PC-3 (cell line): ENCODE measurements at regions not wholly inside any gene's neighbourhood (a gene's known extent, or its start where the extent isn't known, plus 50 kb on each side); places are given as distances from the start of the nearest gene placed in this dataset.
"Not testable (repeated sequence)": the region's sequence is repeated elsewhere in the genome, so short reads cannot be mapped to it uniquely, and the experiment has no call there.

Experiments
- ATAC-seq: fragments of 200-7000 bp; cut with Tn5 transposase; 2 replicates; pipeline ENCODE4 v1.9.1; 2020; ENCODE audit warnings: mild to moderate bottlenecking, moderate library complexity
- BruUV-seq: library from RNA; stranded (reverse); fragments of 400-500 nt; replicated peaks from 2 replicates; lab custom pipeline; 2021; lab: Mats Ljungman, UMichigan
- CTCF ChIA-PET: fragments of 300-600 bp; sonication (Branson Sonifier 250); formaldehyde crosslinking; loops from one replicate; lab custom pipeline; 2022; ENCODE audit warnings: antibody characterized with exemption; lab: Charles Lee
- POLR2A ChIA-PET: fragments of 300-600 bp; sonication (Branson Sonifier 250); formaldehyde crosslinking; loops from one replicate; lab custom pipeline; 2022; ENCODE audit warnings: antibody characterized with exemption; ENCODE audit not compliant: unreplicated experiment; lab: Charles Lee
- DNase-seq: peaks from one replicate; pipeline ENCODE4 v3.0.0-alpha.2; 2015
- H2AFZ ChIP-seq: fragments of 300-600 bp; sonication (generic); 2 replicates; pipeline ENCODE4 v1.6.0; 2016; ENCODE audit warnings: antibody characterized with exemption, low read length
- H3F3A ChIP-seq: fragments of 300-600 bp; sonication (generic); one replicate; pipeline ENCODE4 v1.6.0; 2017; ENCODE audit warnings: antibody characterized with exemption, low read length, control low read depth, mild to moderate bottlenecking; ENCODE audit not compliant: unreplicated experiment
- H3K27ac ChIP-seq: fragments of 300-600 bp; sonication (generic); 2 replicates; pipeline ENCODE4 v1.5.1; 2016; ENCODE audit warnings: mild to moderate bottlenecking, low read length
- H3K27me3 ChIP-seq: fragments of 300-600 bp; sonication (generic); 2 replicates; pipeline ENCODE4 v1.6.1; 2016; ENCODE audit warnings: low read length, mixed read lengths
- H3K36me3 ChIP-seq: fragments of 300-600 bp; sonication (generic); 2 replicates; pipeline ENCODE4 v1.6.1; 2016; ENCODE audit warnings: low read depth, mixed run types, low read length, mixed read lengths
- H3K4me1 ChIP-seq: fragments of 300-600 bp; sonication (generic); 2 replicates; pipeline ENCODE4 v1.5.1; 2016; ENCODE audit warnings: low read length; ENCODE audit not compliant: insufficient read depth
- H3K4me2 ChIP-seq: fragments of 300-600 bp; sonication (generic); 2 replicates; pipeline ENCODE4 v1.6.0; 2016; ENCODE audit warnings: low read length
- H3K4me3 ChIP-seq: fragments of 300-600 bp; sonication (generic); 2 replicates; pipeline ENCODE4 v1.5.1; 2016; ENCODE audit warnings: mild to moderate bottlenecking, low read length, mixed read lengths
- H3K79me2 ChIP-seq: fragments of 300-600 bp; sonication (generic); 2 replicates; pipeline ENCODE4 v1.6.1; 2017; ENCODE audit warnings: low read length, mixed read lengths
- H3K9ac ChIP-seq: fragments of 300-600 bp; sonication (generic); 2 replicates; pipeline ENCODE4 v1.6.0; 2016; ENCODE audit warnings: mild to moderate bottlenecking, low read length
- H3K9me2 ChIP-seq: fragments of 300-600 bp; sonication (generic); replicated peaks from 2 replicates; pipeline ENCODE4 v1.6.1; 2016; ENCODE audit warnings: mixed run types, low read length, mixed read lengths
- H3K9me3 ChIP-seq: fragments of 300-600 bp; sonication (generic); 2 replicates; pipeline ENCODE4 v1.6.1; 2016; ENCODE audit warnings: low read length, mixed read lengths
- H4K20me1 ChIP-seq: fragments of 300-600 bp; sonication (generic); 2 replicates; pipeline ENCODE4 v1.6.1; 2016; ENCODE audit warnings: low read length, mixed read lengths
- CTCF ChIP-seq: fragments of 300-600 bp; sonication (generic); conservative IDR thresholded peaks from 2 replicates; pipeline ENCODE4 v1.5.1; 2017; ENCODE audit warnings: antibody characterized with exemption, low read depth, mild to moderate bottlenecking, low read length
- EZH2 ChIP-seq: fragments of 300-600 bp; sonication (generic); IDR thresholded peaks from one replicate; pipeline ENCODE4 v1.6.1; 2017; ENCODE audit warnings: antibody characterized with exemption, mild to moderate bottlenecking, low read length; ENCODE audit not compliant: unreplicated experiment
- EZH2phosphoT487 ChIP-seq: fragments of 300-600 bp; sonication (generic); IDR thresholded peaks from 2 replicates; pipeline ENCODE4 v1.6.1; 2018; ENCODE audit warnings: mild to moderate bottlenecking, antibody characterized with exemption, low read length, borderline replicate concordance
- intact Hi-C: fragments of 100-400 bp; cut with micrococcal nuclease; formaldehyde crosslinking; loops from 2 replicates; pipeline ENCODE4 v1.9.0; 2023

DNA sequence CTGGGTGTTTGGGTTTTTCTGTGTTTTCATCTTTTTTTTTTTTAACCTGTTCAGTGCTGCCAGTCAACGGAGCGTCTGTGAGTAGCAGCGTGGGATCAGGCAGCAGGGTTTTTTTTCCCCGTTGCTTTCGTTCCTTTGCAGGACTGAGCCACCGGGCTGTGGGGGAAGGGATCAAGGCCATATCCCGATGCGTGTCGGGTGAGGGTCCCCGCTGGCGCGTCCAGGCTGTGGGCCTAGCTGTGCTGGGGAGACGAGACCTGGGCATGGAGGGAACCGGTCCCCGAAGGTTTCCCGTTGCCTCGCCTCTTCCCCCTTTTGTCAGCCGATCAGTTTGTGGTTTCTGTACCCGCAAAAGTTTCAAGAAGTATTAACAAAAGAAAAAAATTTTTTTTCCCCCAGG lies 218.1 kb downstream of the POTED start:
- H3K4me1 ChIP-seq, H3F3A ChIP-seq, H3K4me2 ChIP-seq, H4K20me1 ChIP-seq, H3K27ac ChIP-seq, intact Hi-C loops, ATAC-seq, H3K4me3 ChIP-seq, H2AFZ ChIP-seq, CTCF ChIA-PET, H3K9ac ChIP-seq, H3K9me3 ChIP-seq, H3K36me3 ChIP-seq, H3K9me2 ChIP-seq, POLR2A ChIA-PET, H3K79me2 ChIP-seq, H3K27me3 ChIP-seq, BruUV-seq, DNase-seq: not testable (repeated sequence)

GRCh38 chr21:13827201-13827600 lies 217.6 kb downstream of the POTED start:
- no peaks in the 10 kb centered on the region for H3F3A ChIP-seq
- H3K9me3 ChIP-seq = no peaks in the 10 kb centered on the region
- intact Hi-C loops = no loop called here
- TF ChIP-seq EZH2phosphoT487 (no peak), CTCF (no peak), EZH2 (no peak)
- H3K27me3 ChIP-seq = no peaks in the 10 kb centered on the region
- no TSS peak for BruUV-seq
- no peak overlapping the region for H3K4me2 ChIP-seq
- ChIA-PET POLR2A (no interaction called here), CTCF (no interaction called here)
- no peak overlapping the region for H3K9ac ChIP-seq
- no peak overlapping the region for H3K27ac ChIP-seq
- H3K4me1 ChIP-seq = no peaks in the 10 kb centered on the region
- no peaks in the 10 kb centered on the region for H3K36me3 ChIP-seq
- H2AFZ ChIP-seq = no peak overlapping the region
- H3K79me2 ChIP-seq = no peaks in the 10 kb centered on the region
- no peaks in the 10 kb centered on the region for H3K9me2 ChIP-seq
- DNase-seq (no peak), ATAC-seq (no peak)
- H3K4me3 ChIP-seq = no peak overlapping the region
- no peaks in the 10 kb centered on the region for H4K20me1 ChIP-seq

- H3K4me1 ChIP-seq, DNase-seq, ATAC-seq, H3K27me3 ChIP-seq, H3K4me3 ChIP-seq, POLR2A ChIA-PET, H3K4me2 ChIP-seq, H3K9ac ChIP-seq, H3K36me3 ChIP-seq, H3K79me2 ChIP-seq, BruUV-seq, H3F3A ChIP-seq, intact Hi-C loops, H3K9me2 ChIP-seq, H3K9me3 ChIP-seq, H4K20me1 ChIP-seq, H3K27ac ChIP-seq, H2AFZ ChIP-seq, CTCF ChIA-PET: not testable (repeated sequence)
Measured at GRCh38 chr21:13826511-13826910, 216.9 kb downstream of the POTED start.

GRCh38 chr21:13825218-13825778 lies 215.7 kb downstream of the POTED start:
- not testable (repeated sequence) for H3K9me2 ChIP-seq

GRCh38 chr21:13820286-13820685 lies 210.7 kb downstream of the POTED start:
- BruUV-seq, H3K4me1 ChIP-seq, DNase-seq, ATAC-seq, H3F3A ChIP-seq, intact Hi-C loops, H3K4me3 ChIP-seq, H3K36me3 ChIP-seq, H4K20me1 ChIP-seq, H3K27me3 ChIP-seq, H3K9ac ChIP-seq, H3K79me2 ChIP-seq, H3K4me2 ChIP-seq, H3K9me3 ChIP-seq, H3K27ac ChIP-seq, H3K9me2 ChIP-seq, H2AFZ ChIP-seq, CTCF ChIA-PET, POLR2A ChIA-PET: not testable (repeated sequence)

More at GRCh38 chr21:13825218-13825778, 215.7 kb downstream of the POTED start:
- CTCF ChIA-PET, H3K4me1 ChIP-seq, BruUV-seq, H3K27ac ChIP-seq, H3K27me3 ChIP-seq, H3F3A ChIP-seq, H3K4me3 ChIP-seq, H3K9ac ChIP-seq, H3K4me2 ChIP-seq, H3K79me2 ChIP-seq, intact Hi-C loops, H3K36me3 ChIP-seq, H4K20me1 ChIP-seq, ATAC-seq, DNase-seq, H3K9me3 ChIP-seq, H2AFZ ChIP-seq: not testable (repeated sequence)
- POLR2A ChIA-PET = interaction anchor here (0.6 kb wide), 1 partner anchor 809 kb away, joined by 4 read pairs; no protein-coding TSS in a partner anchor

- CTCF ChIA-PET, H3F3A ChIP-seq, H3K9me3 ChIP-seq, H3K79me2 ChIP-seq, intact Hi-C loops, H4K20me1 ChIP-seq, DNase-seq, H3K4me2 ChIP-seq, H3K9ac ChIP-seq, H2AFZ ChIP-seq, H3K9me2 ChIP-seq, POLR2A ChIA-PET, H3K27ac ChIP-seq, H3K4me1 ChIP-seq, BruUV-seq, H3K36me3 ChIP-seq, H3K4me3 ChIP-seq, H3K27me3 ChIP-seq, ATAC-seq: not testable (repeated sequence)
Measured at GRCh38 chr21:13812191-13812590, 202.6 kb downstream of the POTED start.
